ENCODE measurements at regions not wholly inside any gene's neighbourhood (a gene's known extent, or its start where the extent isn't known, plus 50 kb on each side); places are given as distances from the start of the nearest gene placed in this dataset.

GRCh38 chr2:220202066-220202465, 574.6 kb downstream of the SLC4A3 start:
- DNase-seq (ENCODE audit: low spot score): no peak
- Mint-ChIP-seq H3K4me1 (no peaks in the 10 kb centered on the region), H3K9me3 (peaks cover 20% of the 10 kb centered on the region), H3K36me3 (peaks cover 14% of the 10 kb centered on the region), H3K27me3 (ENCODE audit: low read depth) (no peaks in the 10 kb centered on the region), H3K4me3 (no peak overlapping the region), H3K27ac (no peak overlapping the region)
- no peak for TF ChIP-seq HMGA2 (CRISPR knock-in tag; IDR thresholded peaks at IDR 0.05)
- no peak for TF ChIP-seq MYBL2 (CRISPR knock-in tag; IDR thresholded peaks at IDR 0.05)
- no peak for TF ChIP-seq ATF2 (CRISPR knock-in tag; IDR thresholded peaks at IDR 0.05; ENCODE audit: borderline replicate concordance, low read depth)
- no peak for TF ChIP-seq NFATC4 (CRISPR knock-in tag; IDR thresholded peaks at IDR 0.05)
- TF ChIP-seq HMGXB4 (CRISPR knock-in tag; IDR thresholded peaks at IDR 0.05): no peak
- no peak for TF ChIP-seq SMAD4 (CRISPR knock-in tag; IDR thresholded peaks at IDR 0.05)
- no peak for TF ChIP-seq JUN (CRISPR knock-in tag; IDR thresholded peaks at IDR 0.05)
- no peak for TF ChIP-seq ETV6 (CRISPR knock-in tag; IDR thresholded peaks at IDR 0.05)
- TF ChIP-seq AR (CRISPR knock-in tag; IDR thresholded peaks at IDR 0.05): no peak
- TF ChIP-seq ATF1 (CRISPR knock-in tag; IDR thresholded peaks at IDR 0.05): no peak
- no peak for TF ChIP-seq CREB1 (CRISPR knock-in tag; IDR thresholded peaks at IDR 0.05)
- no peak for TF ChIP-seq MXD4 (CRISPR knock-in tag; IDR thresholded peaks at IDR 0.05; ENCODE audit: borderline replicate concordance)
- no peak for TF ChIP-seq EMX1 (CRISPR knock-in tag; IDR thresholded peaks at IDR 0.05)
- TF ChIP-seq ESRRA (CRISPR knock-in tag; IDR thresholded peaks at IDR 0.05; ENCODE audit: borderline replicate concordance): no peak
- no peak for ATAC-seq
- ChIA-PET CTCF (no interaction called here), POLR2A (no interaction called here)

GRCh38 chr2:220209093-220209492, 581.7 kb downstream of the SLC4A3 start:
- H3K9me3 Mint-ChIP-seq: no peaks in the 10 kb centered on the region
- H3K4me3 Mint-ChIP-seq: no peak overlapping the region
- no peak for ATAC-seq
- H3K27me3 Mint-ChIP-seq (ENCODE audit: low read depth): no peaks in the 10 kb centered on the region
- peaks cover 40% of the 10 kb centered on the region for H3K4me1 Mint-ChIP-seq
- ChIA-PET CTCF (interaction anchor here (0.6 to 0.7 kb wide), 2 partner anchors 63 to 462 kb away, joined by 4 to 5 read pairs; no protein-coding TSS in a partner anchor), POLR2A (interaction anchor here (0.6 kb wide), 1 partner anchor 1348 kb away, joined by 12 read pairs; no protein-coding TSS in a partner anchor)
- H3K27ac Mint-ChIP-seq: no peak overlapping the region
- no peaks in the 10 kb centered on the region for H3K36me3 Mint-ChIP-seq
- no peak for DNase-seq (ENCODE audit: low spot score)
- TF ChIP-seq NR1H2 (CRISPR knock-in tag; IDR thresholded peaks at IDR 0.05): no peak
- no peak for TF ChIP-seq ZNF423 (CRISPR knock-in tag; IDR thresholded peaks at IDR 0.05)
- TF ChIP-seq SOX15 (CRISPR knock-in tag; IDR thresholded peaks at IDR 0.05): no peak
- no peak for TF ChIP-seq USF2 (CRISPR knock-in tag; IDR thresholded peaks at IDR 0.05)
- TF ChIP-seq KAT7 (CRISPR knock-in tag; IDR thresholded peaks at IDR 0.05; ENCODE audit: borderline replicate concordance): no peak
- no peak for TF ChIP-seq NFATC4 (CRISPR knock-in tag; IDR thresholded peaks at IDR 0.05)
- TF ChIP-seq RELA (CRISPR knock-in tag; IDR thresholded peaks at IDR 0.05; ENCODE audit: borderline replicate concordance): no peak
- TF ChIP-seq FOXP1 (CRISPR knock-in tag; IDR thresholded peaks at IDR 0.05; ENCODE audit: borderline replicate concordance): no peak
- no peak for TF ChIP-seq JAZF1 (CRISPR knock-in tag; IDR thresholded peaks at IDR 0.05)
- no peak for TF ChIP-seq PRDM15 (CRISPR knock-in tag; IDR thresholded peaks at IDR 0.05)
- no peak for TF ChIP-seq MLX (CRISPR knock-in tag; IDR thresholded peaks at IDR 0.05)
- no peak for TF ChIP-seq NR3C1 (CRISPR knock-in tag; conservative IDR thresholded peaks at IDR 0.05; ENCODE audit: low read depth)

Measured in WTC11 (cell line).